Activated CD8-positive, alpha-beta memory T cell treated with anti-CD3 and anti-CD28 coated beads for 36 hours (primary cell): ENCODE measurements at regions not wholly inside any gene's neighbourhood (a gene's known extent, or its start where the extent isn't known, plus 50 kb on each side); places are given as distances from the start of the nearest gene placed in this dataset.

Experiments used
- CTCF ChIA-PET: fragments of 350-600 bp; sonication (Branson Sonifier 250); formaldehyde crosslinking; loops from one replicate; lab custom pipeline; 2021; ENCODE audit warnings: antibody characterized with exemption; lab: Charles Lee
- POLR2A ChIA-PET: fragments of 350-600 bp; sonication (Branson Sonifier 250); formaldehyde crosslinking; loops from one replicate; lab custom pipeline; 2021; ENCODE audit warnings: antibody characterized with exemption; lab: Charles Lee

- ChIA-PET POLR2A (no interaction called here), CTCF (no interaction called here)
These were observed 164.8 kb downstream of the HSD17B3 start for GRCh38 chr9:96136992-96137670.

- ChIA-PET POLR2A (no interaction called here), CTCF (no interaction called here)
These were observed 166.2 kb downstream of the HSD17B3 start for GRCh38 chr9:96135753-96136290.

GRCh38 chr9:96135076-96135752 lies 166.8 kb downstream of the HSD17B3 start:
- ChIA-PET CTCF (no interaction called here), POLR2A (no interaction called here)

GRCh38 chr9:96133321-96134021 lies 168.5 kb downstream of the HSD17B3 start:
- POLR2A ChIA-PET: no interaction called here

GRCh38 chr9:96131825-96132224 lies 170.2 kb downstream of the HSD17B3 start:
- ChIA-PET POLR2A (no interaction called here), CTCF (no interaction called here)

More at GRCh38 chr9:96133321-96134021, 168.5 kb downstream of the HSD17B3 start:
- CTCF ChIA-PET: no interaction called here

GRCh38 chr9:96130970-96131369 lies 171.0 kb downstream of the HSD17B3 start:
- ChIA-PET POLR2A (no interaction called here), CTCF (no interaction called here)

- CTCF ChIA-PET: no interaction called here
- POLR2A ChIA-PET: no interaction called here
These were observed 172.2 kb downstream of the HSD17B3 start for GRCh38 chr9:96129747-96130146.

GRCh38 chr9:96128880-96129279 lies 173.1 kb downstream of the HSD17B3 start:
- ChIA-PET CTCF (no interaction called here), POLR2A (no interaction called here)

- POLR2A ChIA-PET: no interaction called here
- CTCF ChIA-PET: no interaction called here
These were observed 175.6 kb downstream of the HSD17B3 start for GRCh38 chr9:96126321-96126881.

- ChIA-PET POLR2A (no interaction called here), CTCF (no interaction called here)
These were observed 176.4 kb downstream of the HSD17B3 start for GRCh38 chr9:96125624-96126023.

- ChIA-PET CTCF (interaction anchor here (0.5 kb wide), 1 partner anchor 108 kb away, joined by 3 read pairs; no protein-coding TSS in a partner anchor), POLR2A (no interaction called here)
These were observed 179.2 kb downstream of the HSD17B3 start for GRCh38 chr9:96122751-96123150.

- POLR2A ChIA-PET: no interaction called here
- CTCF ChIA-PET: interaction anchor here (0.5 kb wide), 1 partner anchor 108 kb away, joined by 3 read pairs; no protein-coding TSS in a partner anchor
These were observed 179.7 kb downstream of the HSD17B3 start for GRCh38 chr9:96122282-96122681.

- ChIA-PET CTCF (no interaction called here), POLR2A (no interaction called here)
These were observed 180.8 kb downstream of the HSD17B3 start for GRCh38 chr9:96121136-96121535.

- CTCF ChIA-PET: no interaction called here
- POLR2A ChIA-PET: no interaction called here
These were observed 184.4 kb downstream of the HSD17B3 start for GRCh38 chr9:96117398-96118080.

- CTCF ChIA-PET: no interaction called here
- POLR2A ChIA-PET: no interaction called here
These were observed 185.5 kb downstream of the HSD17B3 start for GRCh38 chr9:96116275-96117064.

GRCh38 chr9:96115836-96116235 lies 186.1 kb downstream of the HSD17B3 start:
- POLR2A ChIA-PET: no interaction called here
- CTCF ChIA-PET: no interaction called here

GRCh38 chr9:96113032-96113431 lies 188.9 kb downstream of the HSD17B3 start:
- POLR2A ChIA-PET: interaction anchor here (0.6 kb wide), 1 partner anchor 11 kb away, joined by 9 read pairs; no protein-coding TSS in a partner anchor
- CTCF ChIA-PET: no interaction called here

GRCh38 chr9:96109680-96110351 lies 192.2 kb downstream of the HSD17B3 start:
- CTCF ChIA-PET: no interaction called here
- POLR2A ChIA-PET: no interaction called here
